ENCODE measurements at regions not wholly inside any gene's neighbourhood (a gene's known extent, or its start where the extent isn't known, plus 50 kb on each side); places are given as distances from the start of the nearest gene placed in this dataset.
"Not testable (repeated sequence)": the region's sequence is repeated elsewhere in the genome, so short reads cannot be mapped to it uniquely, and the experiment has no call there.

GRCh38 chr1:87969040-87969439 is 640.4 kb downstream of the LMO4 start:
- intact Hi-C loops (cut with DNase I): no loop called here
- no peak for DNase-seq

DNA sequence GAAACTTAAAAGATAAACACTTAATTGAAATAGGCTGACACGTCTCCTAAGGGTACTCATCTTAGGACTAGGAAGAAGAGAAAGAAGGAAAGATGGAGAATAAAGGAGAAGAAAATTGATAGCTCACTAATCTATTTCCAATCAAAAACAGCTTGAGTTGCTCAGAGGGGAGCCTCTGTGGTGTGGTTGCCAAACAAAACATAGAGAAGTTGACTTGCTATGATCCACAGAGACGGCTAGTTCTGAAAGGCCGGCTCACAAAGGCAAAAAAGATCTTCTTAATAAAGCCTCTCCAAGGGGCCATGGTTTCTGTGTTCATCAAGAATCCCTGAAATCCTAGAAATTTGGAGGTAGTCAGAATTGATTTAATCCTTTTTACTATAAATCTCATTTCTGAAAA is 644.1 kb downstream of the LMO4 start:
- DNase-seq: no peak
- intact Hi-C loops (cut with DNase I): no loop called here

GRCh38 chr1:87973896-87974295 is 645.2 kb downstream of the LMO4 start:
- intact Hi-C loops (cut with DNase I): no loop called here
- DNase-seq: no peak

GRCh38 chr1:87976316-87976715 is 647.6 kb downstream of the LMO4 start:
- intact Hi-C loops (cut with DNase I): no loop called here
- no peak for DNase-seq

DNA sequence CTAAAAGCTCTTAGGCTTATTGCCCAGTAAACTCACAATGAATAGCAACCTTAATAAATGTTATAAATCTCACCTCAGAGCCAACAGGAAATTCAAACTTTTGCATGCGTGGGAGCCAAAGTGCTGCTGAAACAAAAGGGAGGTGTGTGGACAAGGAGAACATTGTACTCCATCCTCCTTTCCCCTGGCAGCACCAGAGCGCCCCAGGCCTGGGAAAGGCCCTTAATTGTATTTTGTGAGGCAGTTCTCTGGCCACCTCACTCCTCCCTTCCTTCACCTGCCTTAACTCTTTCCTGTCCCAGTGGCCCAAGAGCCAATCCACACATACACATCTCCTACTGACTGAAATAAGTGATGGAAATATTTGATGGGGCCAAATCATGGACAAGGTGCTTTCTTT is 648.5 kb downstream of the LMO4 start:
- DNase-seq: peak in 1 of 10 donors; percentile 39
- intact Hi-C loops (cut with DNase I): no loop called here

GRCh38 chr1:87979079-87979478 is 650.4 kb downstream of the LMO4 start:
- intact Hi-C loops (cut with DNase I): no loop called here
- no peak for DNase-seq

- intact Hi-C loops (cut with DNase I): no loop called here
- DNase-seq: no peak
Observed at GRCh38 chr1:87980494-87980893, 651.8 kb downstream of the LMO4 start.

DNA sequence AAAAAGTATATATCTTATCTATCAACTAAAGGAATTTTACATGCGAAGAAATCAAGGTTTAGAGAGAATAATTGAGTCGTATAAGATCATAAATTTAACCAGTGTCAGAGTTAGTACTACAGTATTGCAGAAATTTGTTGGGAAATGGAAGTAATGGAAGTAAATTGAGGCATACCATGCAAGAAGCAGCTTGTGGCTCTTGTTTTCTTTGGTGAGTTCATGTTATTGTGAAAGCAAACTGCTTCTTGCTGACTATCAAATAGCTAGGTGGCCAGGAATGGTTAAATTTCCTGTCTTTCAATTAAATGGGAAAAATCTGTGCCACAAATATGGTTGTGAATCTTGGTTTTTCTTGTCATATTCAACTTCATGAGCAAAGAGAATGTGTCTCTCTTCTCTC is 652.7 kb downstream of the LMO4 start:
- intact Hi-C loops (cut with DNase I): no loop called here

DNA sequence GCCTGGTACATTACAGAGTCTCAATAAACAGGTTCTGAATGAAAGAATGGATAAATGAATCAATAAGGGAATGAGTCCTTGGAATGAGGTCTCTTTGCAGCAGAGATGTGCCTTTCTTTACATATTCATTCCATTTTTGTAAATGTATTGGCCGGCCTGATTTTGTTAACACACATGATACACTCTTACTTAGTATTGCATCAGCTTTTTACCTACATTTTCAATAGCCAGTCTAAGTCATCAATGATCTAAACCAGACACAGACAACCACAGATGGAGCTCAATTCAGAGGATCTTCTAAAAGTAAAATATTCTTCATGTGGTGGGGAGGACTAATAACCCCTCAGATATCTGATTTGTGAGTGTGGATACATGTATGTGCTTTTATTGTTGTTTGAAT is 653.1 kb downstream of the LMO4 start:
- no peak for DNase-seq
- intact Hi-C loops (cut with DNase I): no loop called here

More for the DNA sequence above, 652.7 kb downstream of the LMO4 start:
- DNase-seq: no peak

- intact Hi-C loops (cut with DNase I): no loop called here
- DNase-seq: no peak
Observed at GRCh38 chr1:87983841-87984240, 655.2 kb downstream of the LMO4 start.

GRCh38 chr1:87985071-87985470 is 656.4 kb downstream of the LMO4 start:
- intact Hi-C loops (cut with DNase I): no loop called here
- no peak for DNase-seq

- no peak for DNase-seq
- intact Hi-C loops (cut with DNase I): no loop called here
Observed at GRCh38 chr1:87986130-87986866, 657.6 kb downstream of the LMO4 start.

DNA sequence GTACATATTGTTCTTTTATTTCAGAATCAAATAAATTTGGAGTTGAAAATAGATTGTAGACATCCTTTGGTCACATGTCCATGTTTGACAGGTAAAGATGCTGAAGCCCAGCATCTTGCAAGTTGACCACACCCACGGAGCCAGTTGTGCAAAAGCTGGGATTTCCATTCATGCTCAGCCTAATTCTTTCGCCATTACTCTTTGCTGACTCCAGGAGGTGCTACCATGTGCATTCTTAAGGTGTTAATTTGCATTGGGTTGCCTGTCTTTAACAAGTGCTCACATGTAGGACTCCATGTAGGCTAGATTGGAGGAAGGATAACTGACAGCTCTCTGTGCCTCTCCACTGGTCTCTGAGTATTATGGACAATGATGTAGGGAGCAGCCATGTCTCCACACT is 660.7 kb downstream of the LMO4 start:
- intact Hi-C loops (cut with DNase I): no loop called here
- no peak for DNase-seq

GRCh38 chr1:87992536-87992935 is 663.9 kb downstream of the LMO4 start:
- intact Hi-C loops (cut with DNase I): not testable (repeated sequence)
- peak in 1 of 10 donors; percentile 48 for DNase-seq

GRCh38 chr1:87993051-87993450 is 664.4 kb downstream of the LMO4 start:
- intact Hi-C loops (cut with DNase I): no loop called here

DNA sequence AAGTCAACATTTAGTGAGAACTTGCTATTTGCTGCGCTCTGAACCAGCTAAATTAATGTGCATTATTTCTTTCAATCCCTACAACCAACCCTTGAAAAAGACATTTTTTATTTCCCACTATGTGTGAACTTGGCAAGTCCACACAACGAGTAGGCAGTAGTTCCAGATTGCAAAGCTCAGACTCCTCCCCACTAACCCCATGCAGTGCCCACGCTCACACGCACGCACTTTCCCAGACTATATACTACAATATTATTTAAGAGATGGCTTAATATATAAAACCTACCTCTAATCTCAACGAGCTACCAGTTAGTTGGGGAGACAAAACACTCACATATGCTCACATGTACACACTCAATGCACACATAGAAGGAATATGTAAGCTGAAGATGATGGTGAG is 671.2 kb downstream of the LMO4 start:
- peak in 8 of 10 donors; percentile 9 to 79 (median 30) for DNase-seq
- intact Hi-C loops (cut with DNase I): no loop called here

More at GRCh38 chr1:87993051-87993450, 664.4 kb downstream of the LMO4 start:
- no peak for DNase-seq

GRCh38 chr1:88001460-88001859 is 672.8 kb downstream of the LMO4 start:
- no peak for DNase-seq
- intact Hi-C loops (cut with DNase I): no loop called here

- intact Hi-C loops (cut with DNase I): no loop called here
- no peak for DNase-seq
Observed at GRCh38 chr1:88003255-88003654, 674.6 kb downstream of the LMO4 start.

DNA sequence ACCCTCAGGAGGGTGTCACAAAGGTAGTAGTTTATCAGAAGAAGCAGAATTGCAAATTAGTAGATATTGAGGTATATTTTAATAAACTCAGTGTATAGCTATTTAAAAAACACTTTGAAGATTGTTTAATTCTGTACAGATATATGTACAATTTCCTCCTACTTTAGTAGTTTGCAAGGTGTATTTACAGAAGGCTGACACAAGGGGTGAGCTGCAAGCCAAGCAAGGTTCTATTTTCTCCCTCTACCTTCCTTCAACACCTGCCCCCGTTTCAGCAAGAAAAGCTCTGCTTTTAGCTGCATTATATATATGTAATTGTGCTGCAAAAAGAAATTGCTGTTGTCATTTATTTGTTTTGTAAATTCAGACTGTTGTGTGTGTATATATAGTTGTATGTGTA is 674.2 kb upstream of the PKN2 start:
- intact Hi-C loops (cut with DNase I): no loop called here
- DNase-seq: peak in 1 of 10 donors; percentile 15

DNA sequence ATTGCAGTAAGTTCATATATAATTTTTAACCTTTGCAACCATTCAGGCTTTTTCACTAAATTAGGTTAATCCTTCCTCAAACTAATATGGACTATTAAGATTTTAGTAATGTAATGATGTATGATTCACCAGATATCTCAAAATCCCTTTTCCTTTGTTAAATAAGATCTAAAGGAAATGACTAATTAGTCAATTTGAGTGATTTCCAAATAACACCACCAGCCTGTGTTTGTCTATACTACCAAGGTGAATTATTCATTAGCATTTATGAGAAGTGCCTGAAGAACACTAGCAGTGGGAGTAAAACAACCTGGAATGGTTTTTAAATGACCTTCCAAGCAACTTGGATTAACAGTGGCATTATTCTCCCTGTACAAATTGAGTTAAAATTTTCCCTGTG is 670.6 kb upstream of the PKN2 start:
- intact Hi-C loops (cut with DNase I): no loop called here
- no peak for DNase-seq

GRCh38 chr1:88014131-88014530 is 669.9 kb upstream of the PKN2 start:
- DNase-seq: no peak
- intact Hi-C loops (cut with DNase I): no loop called here

DNA sequence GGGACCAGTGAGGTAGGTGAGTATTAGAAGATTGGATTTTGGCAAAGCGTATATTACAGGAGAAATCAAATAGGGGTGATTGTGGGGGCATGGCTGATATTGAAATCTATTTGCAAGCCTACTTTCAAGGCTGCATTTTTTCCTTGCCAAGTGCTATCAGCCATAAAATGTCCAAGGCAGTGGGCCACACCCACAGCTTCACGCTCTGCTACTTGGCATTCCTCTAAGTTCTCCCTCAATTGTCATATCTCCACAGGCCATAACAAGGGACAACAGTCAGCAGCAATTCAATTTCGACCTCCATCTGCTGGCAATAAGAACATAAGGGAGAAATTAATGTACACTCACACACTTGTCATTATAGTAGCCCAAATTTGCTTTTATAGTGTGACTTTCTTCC is 667.1 kb upstream of the PKN2 start:
- DNase-seq: peak in 1 of 10 donors; percentile 24
- intact Hi-C loops (cut with DNase I): no loop called here

GRCh38 chr1:88021529-88021928 is 662.5 kb upstream of the PKN2 start:
- DNase-seq: no peak
- intact Hi-C loops (cut with DNase I): no loop called here
